GM23338 (cell line): ENCODE measurements at regions not wholly inside any gene's neighbourhood (a gene's known extent, or its start where the extent isn't known, plus 50 kb on each side); places are given as distances from the start of the nearest gene placed in this dataset.

ENCODE experiments used
- ATAC-seq: fragments of 200-7000 bp; cut with Tn5 transposase; 3 replicates; pipeline ENCODE4 v1.9.1; 2020
- DNase-seq: peaks from one replicate; pipeline ENCODE4 v3.0.0-alpha.2; 2015; ENCODE audit warnings: low spot score
- H2AFZ ChIP-seq: fragments of 200-600 bp; sonication (generic); 2 replicates; pipeline ENCODE4 v1.8.0; 2016; ENCODE audit warnings: antibody characterized with exemption, mild to moderate bottlenecking, moderate library complexity
- H3F3A ChIP-seq: fragments of 200-600 bp; sonication (generic); replicated peaks from 2 replicates; pipeline ENCODE4 v1.8.0; 2017; ENCODE audit warnings: antibody characterized with exemption, mixed run types, low read depth
- H3K27ac ChIP-seq: fragments of 200-600 bp; sonication (generic); 2 replicates; pipeline ENCODE4 v1.6.1; 2016; ENCODE audit warnings: low read depth
- H3K27me3 ChIP-seq: fragments of 200-600 bp; sonication (generic); 2 replicates; pipeline ENCODE4 v1.8.0; 2016; ENCODE audit warnings: mild to moderate bottlenecking, mixed run types, moderate library complexity; ENCODE audit not compliant: insufficient read depth
- H3K36me3 ChIP-seq: fragments of 200-600 bp; sonication (generic); 2 replicates; pipeline ENCODE4 v1.8.0; 2016; ENCODE audit warnings: mild to moderate bottlenecking; ENCODE audit not compliant: insufficient read depth
- H3K4me1 ChIP-seq: fragments of 200-600 bp; sonication (generic); 2 replicates; pipeline ENCODE4 v1.8.0; 2016; ENCODE audit warnings: mild to moderate bottlenecking, moderate library complexity; ENCODE audit not compliant: insufficient read depth
- H3K4me2 ChIP-seq: fragments of 200-600 bp; sonication (generic); 2 replicates; pipeline ENCODE4 v1.7.1; 2017; ENCODE audit warnings: mixed run types
- H3K4me3 ChIP-seq: fragments of 200-600 bp; sonication (generic); 2 replicates; pipeline ENCODE4 v1.6.1; 2016; ENCODE audit warnings: mixed run types
- H3K79me2 ChIP-seq: fragments of 200-600 bp; sonication (generic); replicated peaks from 2 replicates; pipeline ENCODE4 v1.8.0; 2017; ENCODE audit warnings: mild to moderate bottlenecking; ENCODE audit not compliant: insufficient read depth
- H3K9me2 ChIP-seq: fragments of 200-600 bp; sonication (generic); 2 replicates; pipeline ENCODE4 v1.8.0; 2017; ENCODE audit not compliant: insufficient read depth
- H4K20me1 ChIP-seq: fragments of 200-600 bp; sonication (generic); replicated peaks from 2 replicates; pipeline ENCODE4 v1.8.0; 2017; ENCODE audit warnings: mild to moderate bottlenecking; ENCODE audit not compliant: insufficient read depth
- H3K27ac Mint-ChIP-seq: 2 replicates; pipeline ENCODE4 v1.8.0; 2020; ENCODE audit warnings: inconsistent platforms, mild to moderate bottlenecking, moderate library complexity, mixed read lengths
- H3K27me3 Mint-ChIP-seq: 3 replicates; pipeline ENCODE4 v1.8.0; 2022; ENCODE audit warnings: low read depth, mild to moderate bottlenecking, moderate library complexity, mixed read lengths, inconsistent platforms; ENCODE audit not compliant: insufficient read depth, poor library complexity
- H3K36me3 Mint-ChIP-seq: 3 replicates; pipeline ENCODE4 v1.8.0; 2021; ENCODE audit warnings: low read depth, mild to moderate bottlenecking, inconsistent platforms, moderate library complexity, mixed read lengths
- H3K4me1 Mint-ChIP-seq: 3 replicates; pipeline ENCODE4 v1.8.0; 2020; ENCODE audit warnings: mild to moderate bottlenecking, inconsistent platforms, mixed read lengths
- H3K4me3 Mint-ChIP-seq: 3 replicates; pipeline ENCODE4 v1.8.0; 2021; ENCODE audit warnings: moderate library complexity, mild to moderate bottlenecking, inconsistent platforms, mixed read lengths
- H3K9me3 Mint-ChIP-seq: 3 replicates; pipeline ENCODE4 v1.8.0; 2020; ENCODE audit warnings: moderate library complexity, mild to moderate bottlenecking, inconsistent platforms, mixed read lengths
- ETS1 ChIP-seq: IDR thresholded peaks from 2 replicates; pipeline ENCODE4 v1.6.1; 2016; ENCODE audit warnings: antibody characterized with exemption
- STAT1 ChIP-seq: IDR thresholded peaks from one replicate; pipeline ENCODE4 v1.6.1; 2016; ENCODE audit warnings: antibody characterized with exemption; ENCODE audit not compliant: unreplicated experiment
- ZNF462 ChIP-seq: fragments of 250-450 bp; sonication (Bioruptor Pico); IDR thresholded peaks from 2 replicates; pipeline ENCODE4 v1.5.0; 2020; ENCODE audit warnings: mild to moderate bottlenecking, moderate library complexity

GRCh38 chr5:124439609-124440008 lies 306.8 kb downstream of the ZNF608 start (continued):
- TF ChIP-seq ZNF462 (CRISPR knock-in tag) (no peak), STAT1 (no peak), ETS1 (no peak)

DNA sequence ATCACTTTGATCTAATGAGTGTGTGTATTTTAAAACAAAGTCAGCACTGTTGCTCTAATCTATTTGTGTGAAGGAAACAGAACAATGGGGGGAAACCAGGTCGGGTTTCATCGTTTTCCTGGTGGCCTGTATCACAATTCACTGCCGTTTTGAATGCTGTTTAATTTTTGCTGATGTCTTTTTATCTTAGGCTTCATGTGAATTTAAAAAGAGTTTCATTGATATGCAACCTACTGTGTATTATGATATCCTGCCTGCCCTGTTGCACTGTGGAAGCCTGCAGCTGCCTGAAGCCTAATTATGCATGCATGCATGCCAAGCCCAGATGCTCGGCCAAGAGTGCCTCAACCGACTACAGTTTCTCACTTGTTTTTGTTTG lies 307.5 kb downstream of the ZNF608 start:
- no peak overlapping the region for H2AFZ ChIP-seq
- H3K4me1 ChIP-seq = peaks cover 33% of the 10 kb centered on the region
- peak overlapping the region; percentile 91 for H3K27ac ChIP-seq
- 0 out of 2 replicates have a peak, but pooled peaks cover 7% of the 10 kb centered on the region for H3F3A ChIP-seq
- H3K36me3 ChIP-seq = no peaks in the 10 kb centered on the region; the same call in 1 of the 2 replicates
- H3K4me3 Mint-ChIP-seq = peak overlapping the region; percentile 32; the same call in 2 of the 3 replicates
- H3K9me2 ChIP-seq = peaks cover 8% of the 10 kb centered on the region; the same call in 1 of the 2 replicates
- H3K27me3 Mint-ChIP-seq = peaks cover 9% of the 10 kb centered on the region
- peak; percentile 63 for DNase-seq
- H3K79me2 ChIP-seq = no peaks in the 10 kb centered on the region
- peaks cover 32% of the 10 kb centered on the region for H3K36me3 Mint-ChIP-seq
- H3K4me3 ChIP-seq = peak overlapping the region; percentile 18; the same call in 1 of the 2 replicates
- H3K9me3 Mint-ChIP-seq = peaks cover 24% of the 10 kb centered on the region
- no peak for TF ChIP-seq ETS1
- TF ChIP-seq ZNF462 (CRISPR knock-in tag) = no peak
- H3K27ac Mint-ChIP-seq = peak overlapping the region; percentile 86
- no peaks in the 10 kb centered on the region for H4K20me1 ChIP-seq
- H3K4me1 Mint-ChIP-seq = peaks cover 43% of the 10 kb centered on the region
- peak; percentile 90 for ATAC-seq
- H3K4me2 ChIP-seq = peak overlapping the region; percentile 61
- H3K27me3 ChIP-seq = no peaks in the 10 kb centered on the region
